ENCODE measurements at regions not wholly inside any gene's neighbourhood (a gene's known extent, or its start where the extent isn't known, plus 50 kb on each side); places are given as distances from the start of the nearest gene placed in this dataset.

DNA sequence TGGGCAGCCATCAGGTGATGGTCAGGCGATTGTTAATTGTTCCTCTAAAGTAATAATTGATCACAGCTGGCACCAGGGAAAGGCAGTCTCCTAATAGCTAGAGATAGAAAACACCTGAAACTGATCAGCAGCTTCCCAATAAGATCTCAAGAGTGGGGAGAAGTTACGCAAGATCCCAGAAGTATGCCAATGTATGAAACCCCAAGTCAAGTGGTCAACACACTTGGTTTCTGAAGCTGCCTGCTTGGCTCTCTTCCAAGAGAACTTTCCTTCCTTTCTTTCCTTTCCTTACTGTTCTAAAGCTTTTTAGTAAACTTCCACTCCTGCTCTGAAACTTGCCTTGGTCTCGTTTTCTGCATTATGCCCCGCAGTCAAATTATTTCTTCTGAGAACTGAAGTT, 201.6 kb upstream of the SKOR2 start:
- TF ChIP-seq, protein P1, sequence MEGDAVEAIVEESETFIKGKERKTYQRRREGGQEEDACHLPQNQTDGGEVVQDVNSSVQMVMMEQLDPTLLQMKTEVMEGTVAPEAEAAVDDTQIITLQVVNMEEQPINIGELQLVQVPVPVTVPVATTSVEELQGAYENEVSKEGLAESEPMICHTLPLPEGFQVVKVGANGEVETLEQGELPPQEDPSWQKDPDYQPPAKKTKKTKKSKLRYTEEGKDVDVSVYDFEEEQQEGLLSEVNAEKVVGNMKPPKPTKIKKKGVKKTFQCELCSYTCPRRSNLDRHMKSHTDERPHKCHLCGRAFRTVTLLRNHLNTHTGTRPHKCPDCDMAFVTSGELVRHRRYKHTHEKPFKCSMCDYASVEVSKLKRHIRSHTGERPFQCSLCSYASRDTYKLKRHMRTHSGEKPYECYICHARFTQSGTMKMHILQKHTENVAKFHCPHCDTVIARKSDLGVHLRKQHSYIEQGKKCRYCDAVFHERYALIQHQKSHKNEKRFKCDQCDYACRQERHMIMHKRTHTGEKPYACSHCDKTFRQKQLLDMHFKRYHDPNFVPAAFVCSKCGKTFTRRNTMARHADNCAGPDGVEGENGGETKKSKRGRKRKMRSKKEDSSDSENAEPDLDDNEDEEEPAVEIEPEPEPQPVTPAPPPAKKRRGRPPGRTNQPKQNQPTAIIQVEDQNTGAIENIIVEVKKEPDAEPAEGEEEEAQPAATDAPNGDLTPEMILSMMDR (IDR thresholded peaks at IDR 0.05 in 2 of 3, conservative IDR thresholded peaks at IDR 0.05 in 1 of 3; ENCODE audit: insufficient read depth in 2 of 3, low read depth in 1 of 3, low read length in 3 of 3) = no peak
- TF ChIP-seq EZH2 (IDR thresholded peaks at IDR 0.05; ENCODE audit: borderline replicate concordance, low read depth, low read length) (no peak), YY1 (IDR thresholded peaks at IDR 0.05; ENCODE audit: borderline replicate concordance in 1 of 3, control insufficient read depth in 1 of 3, extremely low read depth in 1 of 3, insufficient read depth in 3 of 3, insufficient read length in 1 of 3, insufficient replicate concordance in 2 of 3, low read depth in 1 of 3, low read length in 2 of 3) (no peak)

Measured in K562 (cell line).